HCT116 (cell line): ENCODE measurements at regions not wholly inside any gene's neighbourhood (a gene's known extent, or its start where the extent isn't known, plus 50 kb on each side); places are given as distances from the start of the nearest gene placed in this dataset.

ENCODE experiments used
- ATAC-seq: fragments of 200-7000 bp; cut with Tn5 transposase; 2 replicates; pipeline ENCODE4 v1.9.1; 2020; ENCODE audit warnings: mild to moderate bottlenecking, moderate library complexity
- BruUV-seq: library from RNA; stranded (reverse); fragments of 400-500 nt; replicated peaks from 2 replicates; lab custom pipeline; 2021; lab: Mats Ljungman, UMichigan
- CTCF ChIA-PET: fragments of 300-600 bp; sonication (Branson Sonifier 250); formaldehyde crosslinking; loops from one replicate; lab custom pipeline; 2021; ENCODE audit warnings: antibody characterized with exemption; lab: Charles Lee
- POLR2A ChIA-PET: fragments of 300-600, 350-600 bp; sonication (Branson Sonifier 250); formaldehyde crosslinking; loops from one replicate; lab custom pipeline; 2021; ENCODE audit warnings: antibody characterized with exemption; lab: Charles Lee
- RAD21 ChIA-PET, 2 experiments: fragments of 300-600 bp; sonication (Branson Sonifier 250); formaldehyde crosslinking; loops; one replicate each; lab custom pipeline; 2023; ENCODE audit warnings: low total read pairs in 2 of 2; ENCODE audit not compliant: uncharacterized antibody in 2 of 2, unreplicated experiment in 2 of 2, low non-redundant PET in 1 of 2; lab: Charles Lee
- DNase-seq: peaks from one replicate; pipeline ENCODE4 v3.0.0-alpha.2; 2010; ENCODE audit warnings: low read depth, low spot score
- H2AFZ ChIP-seq: fragments of 200-600 bp; shearing (Covaris generic), sonication (generic); 2 replicates; pipeline ENCODE4 v1.6.1; 2017; ENCODE audit warnings: low read depth, mixed run types, mixed read lengths, antibody characterized with exemption, low read length; ENCODE audit not compliant: poor library complexity, severe bottlenecking
- H3K27ac ChIP-seq: 2 replicates; pipeline ENCODE4 v1.5.1; 2012; ENCODE audit warnings: low read depth, low read length
- H3K27me3 ChIP-seq: fragments of 200-600 bp; sonication (generic); 2 replicates; pipeline ENCODE4 v1.6.1; 2016; ENCODE audit warnings: mixed run types, low read length, mixed read lengths; ENCODE audit not compliant: insufficient read depth
- H3K36me3 ChIP-seq, 2 experiments: fragments of 200-500 bp in 1 of 2; fragments of 200-600 bp in 1 of 2; sonication (Bioruptor generic) in 1 of 2; sonication (generic) in 1 of 2; 2 replicates each; pipeline versions ENCODE4 v1.5.1 to v1.6.1; 2014 to 2016; ENCODE audit warnings: low read length in 2 of 2, inconsistent platforms in 1 of 2, mixed read lengths in 1 of 2, mixed run types in 1 of 2; ENCODE audit not compliant: insufficient read depth in 2 of 2, control insufficient read depth in 1 of 2
- H3K4me1 ChIP-seq, 2 experiments: fragments of 200-600 bp in 1 of 2; sonication (generic) in 1 of 2; 2 replicates each; pipeline versions ENCODE4 v1.5.1 to v1.6.1; 2012 to 2017; ENCODE audit warnings: low read length in 2 of 2, inconsistent platforms in 1 of 2, mild to moderate bottlenecking in 1 of 2, mixed read lengths in 1 of 2, mixed run types in 1 of 2, moderate library complexity in 1 of 2; ENCODE audit not compliant: insufficient read depth in 2 of 2, control insufficient read depth in 1 of 2
- H3K4me2 ChIP-seq: fragments of 200-600 bp; sonication (generic); 2 replicates; pipeline ENCODE4 v1.6.1; 2017; ENCODE audit warnings: mixed run types, low read length, mixed read lengths
- H3K4me3 ChIP-seq, 2 experiments: fragments of 200-600 bp in 1 of 2; sonication (generic) in 1 of 2; replicated peaks in 1 of 2; 2 replicates each; pipeline ENCODE4 v1.5.1; 2011 to 2016; ENCODE audit warnings: low read length in 2 of 2, control low read depth in 1 of 2, low read depth in 1 of 2, mild to moderate bottlenecking in 1 of 2, mixed read lengths in 1 of 2, mixed run types in 1 of 2
- H3K79me2 ChIP-seq: fragments of 200-600 bp; sonication (generic); 2 replicates; pipeline ENCODE4 v1.6.1; 2017; ENCODE audit warnings: mild to moderate bottlenecking, mixed run types, low read length, moderate library complexity, mixed read lengths; ENCODE audit not compliant: insufficient read depth
- H3K9ac ChIP-seq: fragments of 200-600 bp; sonication (generic); 2 replicates; pipeline ENCODE4 v1.6.1; 2016; ENCODE audit warnings: low read length, mixed read lengths
- H3K9me2 ChIP-seq: fragments of 200-600 bp; sonication (generic), shearing (Covaris generic); 2 replicates; pipeline ENCODE4 v1.6.1; 2017; ENCODE audit warnings: mixed run types, mild to moderate bottlenecking, moderate library complexity; ENCODE audit not compliant: insufficient read depth
- H3K9me3 ChIP-seq, 2 experiments: fragments of 200-500 bp in 1 of 2; fragments of 200-600 bp in 1 of 2; sonication (Bioruptor generic) in 1 of 2; sonication (generic) in 1 of 2; 2 replicates each; pipeline ENCODE4 v1.6.1; 2014 to 2017; ENCODE audit warnings: low read length in 2 of 2, mixed read lengths in 2 of 2, inconsistent platforms in 1 of 2, low read depth in 1 of 2, mild to moderate bottlenecking in 1 of 2, mixed run types in 1 of 2, moderate library complexity in 1 of 2; ENCODE audit not compliant: control insufficient read depth in 1 of 2, insufficient read depth in 1 of 2
- H4K20me1 ChIP-seq: fragments of 200-600 bp; sonication (generic), shearing (Covaris generic); 2 replicates; pipeline ENCODE4 v1.6.1; 2017; ENCODE audit warnings: mixed run types, mild to moderate bottlenecking, moderate library complexity; ENCODE audit not compliant: insufficient read depth
- CBX3 ChIP-seq: IDR thresholded peaks from 2 replicates; pipeline ENCODE4 v1.6.1; 2012; ENCODE audit warnings: low read depth
- CEBPB ChIP-seq: IDR thresholded peaks from 2 replicates; pipeline ENCODE4 v1.6.1; 2012; ENCODE audit warnings: low read depth
- EGR1 ChIP-seq: IDR thresholded peaks from 2 replicates; pipeline ENCODE4 v1.6.1; 2012; ENCODE audit warnings: low read depth
- EZH2 ChIP-seq: fragments of 200-600 bp; sonication (generic); IDR thresholded peaks from 2 replicates; pipeline ENCODE4 v1.6.1; 2017; ENCODE audit warnings: antibody characterized with exemption, mixed run types
- EZH2phosphoT487 ChIP-seq: fragments of 200-600 bp; IDR thresholded peaks from 2 replicates; pipeline ENCODE4 v1.6.1; 2018; ENCODE audit warnings: antibody characterized with exemption, borderline replicate concordance
- FOSL1 ChIP-seq: IDR thresholded peaks from 2 replicates; pipeline ENCODE4 v1.6.1; 2012; ENCODE audit warnings: low read depth
- JUND ChIP-seq: IDR thresholded peaks from 2 replicates; pipeline ENCODE4 v1.6.1; 2012
- POLR2A ChIP-seq: IDR thresholded peaks from 2 replicates; pipeline ENCODE4 v1.7.0; 2011; ENCODE audit warnings: borderline replicate concordance; ENCODE audit not compliant: insufficient read depth, insufficient read length; ENCODE audit errors: extremely low read depth
- SP1 ChIP-seq: IDR thresholded peaks from 2 replicates; pipeline ENCODE4 v1.6.1; 2012; ENCODE audit warnings: low read depth
- YY1 ChIP-seq: IDR thresholded peaks from 2 replicates; pipeline ENCODE4 v1.6.1; 2011; ENCODE audit warnings: low read length, low read depth, moderate library complexity, mild to moderate bottlenecking; ENCODE audit not compliant: insufficient replicate concordance; ENCODE audit errors: extremely low read depth
- ZFX ChIP-seq: fragments of 450-650 bp; IDR thresholded peaks from 2 replicates; pipeline ENCODE4 v1.6.1; 2017
- intact Hi-C: fragments of 100-400 bp; cut with micrococcal nuclease; formaldehyde crosslinking; loops from 2 replicates; pipeline ENCODE4 v1.10.0; 2022
- TF ChIP-seq, protein P1 (sequence below): IDR thresholded peaks from 2 replicates; pipeline ENCODE4 v1.6.1; 2012
- TF ChIP-seq, protein P2 (sequence below): IDR thresholded peaks from 2 replicates; pipeline ENCODE4 v1.6.1; 2012
- TF ChIP-seq, protein P3 (sequence below): IDR thresholded peaks from 2 replicates; pipeline ENCODE4 v1.6.1; 2012; ENCODE audit warnings: low read depth

DNA sequence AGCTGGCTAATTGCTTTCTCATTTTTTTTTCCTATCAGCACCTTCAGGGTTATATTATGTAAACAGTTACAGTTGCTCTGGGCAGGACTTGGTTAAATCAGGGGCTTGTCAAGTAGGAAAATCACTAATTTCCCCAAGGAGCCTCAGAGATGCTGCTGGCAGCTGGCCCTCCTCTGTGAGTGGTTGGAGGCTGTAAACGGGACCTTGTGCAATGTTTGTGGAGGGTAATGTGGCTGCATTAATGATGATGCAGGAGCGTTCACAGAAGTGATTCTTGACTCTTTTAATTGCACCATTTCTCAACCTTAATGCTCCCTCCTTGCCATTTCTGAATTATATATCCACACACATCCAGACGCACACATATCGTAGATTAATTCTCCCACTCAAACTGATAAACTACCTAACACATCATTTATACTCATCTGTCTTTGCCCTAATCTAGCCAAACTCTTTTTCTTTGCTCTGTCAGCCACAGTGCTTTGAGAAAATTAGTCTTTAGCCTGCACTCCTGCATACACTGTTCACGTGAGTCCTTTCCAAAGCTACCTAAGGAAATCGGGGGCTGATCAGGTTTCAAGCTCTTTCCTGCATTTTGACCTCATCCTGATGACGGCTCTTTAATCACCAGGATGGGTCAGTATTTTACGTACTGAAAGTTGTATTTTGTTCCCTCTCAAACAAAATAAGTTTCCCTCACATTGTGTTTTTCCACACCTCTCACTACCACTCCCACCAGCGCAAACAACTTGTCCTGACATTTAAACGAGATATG is 154.4 kb upstream of the PIRT start:
- no peak overlapping the region for H3K27ac ChIP-seq
- H3K79me2 ChIP-seq = no peaks in the 10 kb centered on the region
- no peak for DNase-seq
- ATAC-seq = no peak
- H3K9me2 ChIP-seq = no peaks in the 10 kb centered on the region
- ChIA-PET POLR2A (no interaction called here), CTCF (no interaction called here), RAD21 (no interaction called here)
- H3K9me3 ChIP-seq = no peaks in the 10 kb centered on the region; a peak in 1 of 4 replicates
- H4K20me1 ChIP-seq = no peaks in the 10 kb centered on the region
- intact Hi-C loops = no loop called here
- H3K36me3 ChIP-seq = no peaks in the 10 kb centered on the region
- H3K27me3 ChIP-seq = no peaks in the 10 kb centered on the region
- H3K4me3 ChIP-seq = no peak overlapping the region
- BruUV-seq = no TSS peak
- no peak overlapping the region for H2AFZ ChIP-seq
- no peaks in the 10 kb centered on the region for H3K4me1 ChIP-seq
- H3K4me2 ChIP-seq = no peak overlapping the region
- TF ChIP-seq ZFX = no peak
- TF ChIP-seq YY1 = no peak
- TF ChIP-seq JUND = no peak
- TF ChIP-seq POLR2A = no peak
- no peak for TF ChIP-seq EGR1
- TF ChIP-seq, protein P1, sequence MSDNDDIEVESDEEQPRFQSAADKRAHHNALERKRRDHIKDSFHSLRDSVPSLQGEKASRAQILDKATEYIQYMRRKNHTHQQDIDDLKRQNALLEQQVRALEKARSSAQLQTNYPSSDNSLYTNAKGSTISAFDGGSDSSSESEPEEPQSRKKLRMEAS = no peak
- no peak for TF ChIP-seq EZH2
- no peak for TF ChIP-seq CBX3
- TF ChIP-seq, protein P2, sequence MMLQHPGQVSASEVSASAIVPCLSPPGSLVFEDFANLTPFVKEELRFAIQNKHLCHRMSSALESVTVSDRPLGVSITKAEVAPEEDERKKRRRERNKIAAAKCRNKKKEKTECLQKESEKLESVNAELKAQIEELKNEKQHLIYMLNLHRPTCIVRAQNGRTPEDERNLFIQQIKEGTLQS = no peak
- no peak for TF ChIP-seq SP1
- no peak for TF ChIP-seq CEBPB
- TF ChIP-seq EZH2phosphoT487 = no peak
- TF ChIP-seq, protein P3, sequence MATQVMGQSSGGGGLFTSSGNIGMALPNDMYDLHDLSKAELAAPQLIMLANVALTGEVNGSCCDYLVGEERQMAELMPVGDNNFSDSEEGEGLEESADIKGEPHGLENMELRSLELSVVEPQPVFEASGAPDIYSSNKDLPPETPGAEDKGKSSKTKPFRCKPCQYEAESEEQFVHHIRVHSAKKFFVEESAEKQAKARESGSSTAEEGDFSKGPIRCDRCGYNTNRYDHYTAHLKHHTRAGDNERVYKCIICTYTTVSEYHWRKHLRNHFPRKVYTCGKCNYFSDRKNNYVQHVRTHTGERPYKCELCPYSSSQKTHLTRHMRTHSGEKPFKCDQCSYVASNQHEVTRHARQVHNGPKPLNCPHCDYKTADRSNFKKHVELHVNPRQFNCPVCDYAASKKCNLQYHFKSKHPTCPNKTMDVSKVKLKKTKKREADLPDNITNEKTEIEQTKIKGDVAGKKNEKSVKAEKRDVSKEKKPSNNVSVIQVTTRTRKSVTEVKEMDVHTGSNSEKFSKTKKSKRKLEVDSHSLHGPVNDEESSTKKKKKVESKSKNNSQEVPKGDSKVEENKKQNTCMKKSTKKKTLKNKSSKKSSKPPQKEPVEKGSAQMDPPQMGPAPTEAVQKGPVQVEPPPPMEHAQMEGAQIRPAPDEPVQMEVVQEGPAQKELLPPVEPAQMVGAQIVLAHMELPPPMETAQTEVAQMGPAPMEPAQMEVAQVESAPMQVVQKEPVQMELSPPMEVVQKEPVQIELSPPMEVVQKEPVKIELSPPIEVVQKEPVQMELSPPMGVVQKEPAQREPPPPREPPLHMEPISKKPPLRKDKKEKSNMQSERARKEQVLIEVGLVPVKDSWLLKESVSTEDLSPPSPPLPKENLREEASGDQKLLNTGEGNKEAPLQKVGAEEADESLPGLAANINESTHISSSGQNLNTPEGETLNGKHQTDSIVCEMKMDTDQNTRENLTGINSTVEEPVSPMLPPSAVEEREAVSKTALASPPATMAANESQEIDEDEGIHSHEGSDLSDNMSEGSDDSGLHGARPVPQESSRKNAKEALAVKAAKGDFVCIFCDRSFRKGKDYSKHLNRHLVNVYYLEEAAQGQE = no peak
- no peak for TF ChIP-seq FOSL1
- TF ChIP-seq, all 23 proteins: peak for 0
- H3K9ac ChIP-seq = no peak overlapping the region
